ENCODE measurements at regions not wholly inside any gene's neighbourhood (a gene's known extent, or its start where the extent isn't known, plus 50 kb on each side); places are given as distances from the start of the nearest gene placed in this dataset.

GRCh38 chr7:106369352-106369751 lies 84.6 kb upstream of the NAMPT start:
- TF ChIP-seq PAX5 (IDR thresholded peaks at IDR 0.05; ENCODE audit: insufficient read depth, low read length, severe bottlenecking) (no peak), TAF1 (IDR thresholded peaks at IDR 0.05; ENCODE audit: low read depth, low read length) (no peak), POLR2AphosphoS5 (IDR thresholded peaks at IDR 0.05; ENCODE audit: low read depth, low read length) (no peak)

Data from GM12891 (cell line).